K562 (cell line): ENCODE measurements at regions not wholly inside any gene's neighbourhood (a gene's known extent, or its start where the extent isn't known, plus 50 kb on each side); places are given as distances from the start of the nearest gene placed in this dataset.

Experiments used
- ATF6 ChIP-seq: sonication (generic); formaldehyde crosslinking; IDR thresholded peaks from 2 replicates; pipeline ENCODE4 v1.4.0; 2020; ENCODE audit warnings: mild to moderate bottlenecking, missing genetic modification reagents
- CBX1 ChIP-seq: sonication (generic); IDR thresholded peaks from 2 replicates; pipeline ENCODE4 v1.6.1; 2016; ENCODE audit warnings: antibody characterized with exemption, low read depth, mild to moderate bottlenecking
- ESRRA ChIP-seq: fragments of 450-650 bp; IDR thresholded peaks from 2 replicates; pipeline ENCODE4 v1.6.1; 2014; ENCODE audit warnings: low read depth, mild to moderate bottlenecking, moderate library complexity, borderline replicate concordance
- EZH2 ChIP-seq: IDR thresholded peaks from 2 replicates; pipeline ENCODE4 v1.6.1; 2012; ENCODE audit warnings: low read depth, mild to moderate bottlenecking, inconsistent platforms, low read length, borderline replicate concordance
- FIP1L1 ChIP-seq: fragments of 200-400 bp; formaldehyde crosslinking; IDR thresholded peaks from 2 replicates; pipeline ENCODE4 v1.6.1; 2018; ENCODE audit warnings: mild to moderate bottlenecking, low read depth, low read length; ENCODE audit not compliant: poor library complexity, severe bottlenecking
- GABPB2 ChIP-seq: fragments of 250-450 bp; sonication (Bioruptor Pico); conservative IDR thresholded peaks from 2 replicates; pipeline ENCODE4 v1.5.1; 2021; ENCODE audit warnings: mild to moderate bottlenecking
- HDAC6 ChIP-seq: IDR thresholded peaks from 2 replicates; pipeline ENCODE4 v1.6.1; 2012; ENCODE audit warnings: low read depth, mild to moderate bottlenecking, control low read depth, inconsistent platforms, low read length, moderate library complexity
- MLLT1 ChIP-seq, 2 experiments: fragments of 450-650 bp; IDR thresholded peaks; 2 replicates each; pipeline ENCODE4 v1.6.1; 2016
- NCOA4 ChIP-seq: fragments of 450-650 bp; IDR thresholded peaks from 2 replicates; pipeline ENCODE4 v1.6.1; 2018; ENCODE audit warnings: mild to moderate bottlenecking; ENCODE audit not compliant: partially characterized antibody
- NFXL1 ChIP-seq: fragments of 450-650 bp; formaldehyde crosslinking; IDR thresholded peaks from 2 replicates; pipeline ENCODE4 v1.4.0; 2021; ENCODE audit warnings: mild to moderate bottlenecking
- NR0B1 ChIP-seq: fragments of 450-650 bp; IDR thresholded peaks from one replicate; pipeline ENCODE4 v1.6.1; 2018; ENCODE audit warnings: mild to moderate bottlenecking, moderate library complexity; ENCODE audit not compliant: partially characterized antibody
- SIN3A ChIP-seq, 2 experiments: fragments of 150-350 bp in 1 of 2; IDR thresholded peaks; 2 replicates each; pipeline ENCODE4 v1.6.1; 2011 to 2016; ENCODE audit warnings: borderline replicate concordance in 2 of 2, low read depth in 2 of 2, low read length in 2 of 2, mild to moderate bottlenecking in 2 of 2, moderate library complexity in 2 of 2; ENCODE audit not compliant: control insufficient read depth in 1 of 2
- SMARCE1 ChIP-seq: fragments of 450-650 bp; IDR thresholded peaks from 2 replicates; pipeline ENCODE4 v1.7.1; 2016; ENCODE audit warnings: mild to moderate bottlenecking
- TAF9B ChIP-seq: fragments of 450-650 bp; IDR thresholded peaks from 2 replicates; pipeline ENCODE4 v1.6.1; 2018; ENCODE audit warnings: mild to moderate bottlenecking; ENCODE audit not compliant: partially characterized antibody
- TCF7L2 ChIP-seq: fragments of 150-350 bp; IDR thresholded peaks from 2 replicates; pipeline ENCODE4 v1.6.1; 2016; ENCODE audit warnings: low read depth, mild to moderate bottlenecking, low read length, moderate library complexity
- THRA ChIP-seq: fragments of 450-650 bp; IDR thresholded peaks from 2 replicates; pipeline ENCODE4 v1.6.1; 2017; ENCODE audit warnings: mild to moderate bottlenecking, moderate library complexity
- YY1 ChIP-seq, 3 experiments: IDR thresholded peaks; 2 replicates each; pipeline ENCODE4 v1.6.1; 2011; ENCODE audit warnings: low read length in 2 of 3, mild to moderate bottlenecking in 2 of 3, moderate library complexity in 2 of 3, borderline replicate concordance in 1 of 3, control low read depth in 1 of 3, low read depth in 1 of 3; ENCODE audit not compliant: insufficient read depth in 3 of 3, insufficient replicate concordance in 2 of 3, control insufficient read depth in 1 of 3, insufficient read length in 1 of 3; ENCODE audit errors: extremely low read depth in 1 of 3
- ZNF12 ChIP-seq: sonication (generic); formaldehyde crosslinking; IDR thresholded peaks from 2 replicates; pipeline ENCODE4 v1.4.0; 2020; ENCODE audit warnings: mild to moderate bottlenecking, missing genetic modification reagents
- ZNF507 ChIP-seq: conservative IDR thresholded peaks from 2 replicates; pipeline ENCODE4 v1.6.1; 2017; ENCODE audit warnings: missing genetic modification characterization, missing compliant biosample characterization
- ZNF695 ChIP-seq: fragments of 450-650 bp; formaldehyde crosslinking; IDR thresholded peaks from 2 replicates; pipeline ENCODE4 v1.4.0; 2020; ENCODE audit warnings: mild to moderate bottlenecking, moderate library complexity
- ZNF778 ChIP-seq: fragments of 450-650 bp; formaldehyde crosslinking; IDR thresholded peaks from 2 replicates; pipeline ENCODE4 v1.4.0; 2020; ENCODE audit warnings: mild to moderate bottlenecking, moderate library complexity
- ZSCAN29 ChIP-seq: fragments of 450-650 bp; IDR thresholded peaks from 2 replicates; pipeline ENCODE4 v1.6.1; 2017

- no peak for TF ChIP-seq SIN3A (IDR thresholded peaks at IDR 0.05; ENCODE audit: borderline replicate concordance in 2 of 2, control insufficient read depth in 1 of 2, low read depth in 2 of 2, low read length in 2 of 2)
- TF ChIP-seq GABPB2, result no peak
- TF ChIP-seq EZH2, result no peak
- no peak for TF ChIP-seq ESRRA
- TF ChIP-seq ZNF12, result no peak
- no peak for TF ChIP-seq ZNF778
- TF ChIP-seq THRA, result no peak
- TF ChIP-seq NCOA4, result no peak
- TF ChIP-seq SMARCE1, result no peak
- no peak for TF ChIP-seq NR0B1
- no peak for TF ChIP-seq ATF6 (CRISPR knock-in tag)
- TF ChIP-seq ZNF695 (CRISPR knock-in tag), result no peak
- TF ChIP-seq TAF9B, result no peak
- no peak for TF ChIP-seq YY1 (IDR thresholded peaks at IDR 0.05; ENCODE audit: borderline replicate concordance in 1 of 3, control insufficient read depth in 1 of 3, extremely low read depth in 1 of 3, insufficient read depth in 3 of 3, insufficient read length in 1 of 3, insufficient replicate concordance in 2 of 3, low read depth in 1 of 3, low read length in 2 of 3)
- TF ChIP-seq CBX1, result no peak
- TF ChIP-seq HDAC6, result no peak
- no peak for TF ChIP-seq NFXL1 (CRISPR knock-in tag)
- TF ChIP-seq ZSCAN29, result no peak
- no peak for TF ChIP-seq TCF7L2
- TF ChIP-seq MLLT1 (IDR thresholded peaks at IDR 0.05), result 0 out of 4 replicates have a peak, but pooled peaks of 1 of the 2 experiments have one; percentile 48
- no peak for TF ChIP-seq ZNF507 (tag)
- TF ChIP-seq FIP1L1, result no peak
Measured at GRCh38 chr6:27582928-27583725, 110.2 kb upstream of the ZNF184 start (continued).
